NCI-H2029 treated with DMSO at 0.1 percent for 48 hours (cell line): ENCODE measurements at regions not wholly inside any gene's neighbourhood (a gene's known extent, or its start where the extent isn't known, plus 50 kb on each side); places are given as distances from the start of the nearest gene placed in this dataset.
A peak's percentile ranks its signal among the peaks of the same experiment; 100 is the strongest.

Experiments used
- DNase-seq: peaks from one replicate; lab custom pipeline; 2025; lab: John Stamatoyannopoulos, UW

GRCh38 chr10:31145986-31146385, 114.3 kb upstream of the ZNF438 start:
- DNase-seq = no peak

DNA sequence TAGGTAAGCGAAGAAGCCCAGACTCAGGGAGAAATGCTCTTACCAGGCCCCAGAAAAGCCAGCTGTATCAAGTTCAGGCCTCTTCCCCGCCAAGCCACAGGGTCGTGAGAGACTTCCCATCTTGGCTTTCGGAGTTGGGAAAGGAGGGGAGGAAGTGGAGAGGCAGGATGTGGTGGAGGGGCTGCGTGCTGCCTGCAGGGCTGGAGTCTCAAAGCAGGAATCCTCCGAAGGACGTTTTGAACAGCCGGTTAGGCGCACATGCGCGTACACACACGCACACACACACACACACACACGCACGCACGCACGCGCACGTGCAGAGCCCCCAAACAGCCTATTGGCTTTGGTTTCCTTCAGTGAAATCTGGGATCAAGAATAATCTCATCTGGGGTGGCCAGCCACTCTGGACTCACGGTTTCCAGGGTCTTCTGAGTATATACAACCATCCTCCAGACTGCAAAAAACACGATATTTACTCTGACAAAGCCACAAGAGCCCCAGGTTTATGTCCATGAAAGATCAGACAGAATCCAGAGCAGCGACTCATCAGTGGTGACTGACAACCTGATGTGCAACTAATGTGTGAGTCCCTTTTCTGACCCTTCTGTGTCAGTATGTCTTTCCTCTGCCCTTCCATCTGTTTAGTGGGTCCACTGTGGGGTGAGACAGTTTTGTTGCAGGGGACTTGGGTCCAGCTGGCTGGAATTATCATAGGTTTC, 115.0 kb upstream of the ZNF438 start:
- no peak for DNase-seq

GRCh38 chr10:31147210-31147608, 115.5 kb upstream of the ZNF438 start:
- no peak for DNase-seq

- DNase-seq = no peak
Observed at GRCh38 chr10:31148951-31149350, 117.3 kb upstream of the ZNF438 start.

DNA sequence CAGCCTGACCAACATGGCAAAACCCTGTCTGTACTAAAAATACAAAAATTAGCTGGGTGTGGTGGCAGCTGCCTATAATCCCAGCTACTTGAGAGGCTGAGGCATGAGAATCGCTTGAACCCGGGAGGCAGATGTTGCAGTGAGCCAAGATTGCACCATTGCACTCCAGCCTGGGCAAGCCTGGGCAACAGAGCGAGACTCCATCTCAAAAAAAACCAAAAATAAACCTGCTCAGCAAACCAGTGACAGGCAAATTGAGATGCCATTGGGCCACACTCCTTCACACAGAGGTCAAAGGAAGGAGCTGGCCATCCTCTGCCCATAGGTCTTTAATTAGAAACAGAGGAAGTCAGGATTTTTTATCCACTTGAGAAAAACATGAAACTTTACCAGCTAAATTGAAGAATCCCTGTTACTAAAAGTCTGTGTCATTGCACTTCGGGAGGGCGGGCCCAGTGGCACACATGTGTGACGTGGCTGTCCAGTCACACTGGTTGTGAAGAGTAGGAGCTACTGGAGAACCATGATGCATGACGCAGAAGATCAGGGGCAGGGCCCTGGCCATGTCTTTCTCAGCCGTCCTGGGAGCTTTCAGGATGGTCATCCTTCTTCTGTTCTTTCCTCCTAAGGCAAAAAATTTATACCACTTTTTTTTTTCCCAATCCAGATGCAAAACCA, 118.3 kb upstream of the ZNF438 start:
- DNase-seq = no peak

DNA sequence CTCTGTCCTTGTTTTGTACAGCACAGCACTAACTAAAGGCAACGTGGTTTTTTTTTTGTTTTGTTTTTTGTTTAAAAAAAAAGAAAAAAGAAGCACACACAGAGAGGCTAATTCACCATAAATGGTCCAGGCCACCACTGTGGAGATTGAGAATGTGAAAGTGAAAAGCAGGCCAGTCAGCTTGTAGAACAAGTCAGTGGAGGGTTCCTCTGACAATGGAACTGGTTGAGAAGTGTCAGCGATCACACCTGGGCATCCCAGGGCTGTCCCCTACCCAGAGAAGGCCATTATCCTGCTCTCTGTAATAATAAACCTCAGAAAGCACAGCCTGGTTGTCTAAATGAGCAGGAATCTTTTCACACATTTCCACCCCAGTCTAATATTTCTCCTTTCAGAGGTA, 119.6 kb upstream of the ZNF438 start:
- DNase-seq = no peak

GRCh38 chr10:31152421-31153135, 120.9 kb upstream of the ZNF438 start:
- DNase-seq = no peak

GRCh38 chr10:31153161-31153560, 121.5 kb upstream of the ZNF438 start:
- DNase-seq = no peak

- no peak for DNase-seq
Observed at GRCh38 chr10:31153692-31154091, 122.0 kb upstream of the ZNF438 start.

GRCh38 chr10:31154996-31155395, 123.3 kb upstream of the ZNF438 start:
- no peak for DNase-seq

- DNase-seq = peak; percentile 67
Observed at GRCh38 chr10:31157123-31158010, 125.7 kb upstream of the ZNF438 start.

- DNase-seq = peak; percentile 22
Observed at GRCh38 chr10:31158011-31158658, 126.5 kb upstream of the ZNF438 start.

- no peak for DNase-seq
Observed at GRCh38 chr10:31166606-31167005, 134.9 kb upstream of the ZNF438 start.

DNA sequence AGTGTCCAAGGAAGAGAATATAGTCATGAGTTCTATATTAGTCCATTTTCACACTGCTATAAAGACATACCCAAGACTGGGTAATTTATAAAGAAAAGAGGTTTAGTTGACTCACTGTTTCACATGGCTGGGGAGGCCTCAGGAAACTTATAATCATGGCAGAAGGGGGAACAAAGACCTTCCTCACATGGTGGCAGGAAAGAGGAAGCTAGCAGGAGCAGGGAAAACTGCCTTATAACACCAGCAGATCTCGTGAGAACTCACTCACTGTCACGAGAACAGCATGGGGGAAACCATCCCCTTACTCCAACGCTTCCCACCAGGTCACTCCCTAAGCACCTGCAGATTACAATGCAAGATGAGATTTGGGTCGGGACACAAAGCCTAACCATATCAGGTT, 139.0 kb upstream of the ZNF438 start:
- no peak for DNase-seq

- no peak for DNase-seq
Observed at GRCh38 chr10:31171402-31172083, 139.9 kb upstream of the ZNF438 start.

DNA sequence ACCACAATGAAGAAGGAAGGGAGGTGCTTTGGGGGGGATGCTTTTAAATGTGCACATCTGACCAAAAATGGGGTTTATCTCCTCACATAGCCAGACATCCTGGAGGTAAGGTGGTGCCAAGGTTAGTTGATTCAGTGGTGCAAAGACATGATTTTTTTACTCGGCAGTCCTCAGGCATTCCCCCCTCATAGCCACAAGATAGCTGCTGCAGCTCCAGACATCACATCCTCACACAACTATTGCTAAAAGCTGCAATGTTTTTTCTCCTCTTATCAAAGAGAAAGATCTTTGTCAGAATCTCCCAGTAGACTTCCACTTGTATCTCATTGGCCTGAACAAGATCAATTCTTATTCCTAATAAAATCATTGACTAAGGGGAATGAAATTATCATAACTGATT, 141.3 kb upstream of the ZNF438 start:
- no peak for DNase-seq

GRCh38 chr10:31173752-31174151, 142.1 kb upstream of the ZNF438 start:
- no peak for DNase-seq

GRCh38 chr10:31179091-31179680, 139.8 kb upstream of the ZEB1 start:
- DNase-seq = no peak

DNA sequence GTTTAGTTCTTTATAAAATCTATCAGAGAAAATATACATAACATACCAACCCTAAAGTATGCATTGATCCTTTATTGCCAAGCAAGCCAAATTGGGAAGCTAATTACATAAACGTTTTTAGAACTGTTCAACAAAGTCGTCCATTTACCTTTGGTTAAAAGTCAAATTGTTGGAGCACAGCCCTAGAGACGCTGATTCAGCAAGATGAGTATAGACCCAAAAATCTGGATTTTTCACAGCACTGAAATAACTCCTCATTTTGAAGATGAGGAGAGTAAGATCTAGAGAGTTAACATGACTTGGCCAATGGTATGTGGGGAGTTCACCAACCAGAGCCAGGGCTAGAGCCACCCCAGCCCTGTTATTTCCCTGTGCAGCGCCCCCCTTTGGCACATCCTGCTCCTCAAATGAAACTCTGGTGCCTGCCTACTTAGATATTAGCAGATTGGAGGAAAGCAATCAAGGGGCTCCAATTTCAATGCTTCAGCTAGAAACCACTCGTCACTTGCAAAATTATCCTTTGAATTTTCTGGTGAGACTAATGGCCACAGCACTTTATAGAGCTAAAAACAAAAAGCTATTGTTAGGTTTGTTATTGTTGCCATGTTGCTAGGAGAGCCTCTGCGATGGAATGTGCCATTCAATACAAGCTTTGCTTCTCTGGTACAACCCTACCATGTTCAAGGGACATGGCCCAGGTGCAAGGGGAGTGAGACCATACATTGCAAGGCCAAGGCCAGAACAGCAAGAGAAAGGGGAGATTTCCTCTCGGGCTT, 132.6 kb upstream of the ZEB1 start:
- no peak for DNase-seq

GRCh38 chr10:31187182-31187581, 131.8 kb upstream of the ZEB1 start:
- DNase-seq = no peak
